Keratinocyte (primary cell): ENCODE measurements at regions not wholly inside any gene's neighbourhood (a gene's known extent, or its start where the extent isn't known, plus 50 kb on each side); places are given as distances from the start of the nearest gene placed in this dataset.

Experiments used
- DNase-seq: peaks from one replicate; pipeline ENCODE4 v3.0.0-alpha.2; 2011; ENCODE audit warnings: low read depth, missing footprints, low spot score
- FAIRE-seq: peaks from 2 replicates; lab custom pipeline; 2011; peaks lifted over from hg19 to GRCh38; lab: Jason Lieb, UNC
- H2AFZ ChIP-seq: 2 replicates; pipeline ENCODE4 v1.6.0; 2012; ENCODE audit warnings: low read length, control low read depth, inconsistent platforms; ENCODE audit not compliant: control insufficient read depth
- H3K27ac ChIP-seq: 2 replicates; pipeline ENCODE4 v1.5.1; 2011; ENCODE audit warnings: low read length; ENCODE audit not compliant: control insufficient read depth, insufficient read depth
- H3K27me3 ChIP-seq: 3 replicates; pipeline ENCODE4 v1.6.0; 2011; ENCODE audit warnings: low read length; ENCODE audit not compliant: control insufficient read depth, insufficient read depth; ENCODE audit errors: extremely low read depth
- H3K36me3 ChIP-seq, 2 experiments: 2 replicates in 1 of 2; 3 replicates in 1 of 2; pipeline ENCODE4 v1.5.1; 2011; ENCODE audit warnings: low read length in 2 of 2, mild to moderate bottlenecking in 1 of 2; ENCODE audit not compliant: control insufficient read depth in 2 of 2, insufficient read depth in 2 of 2; ENCODE audit errors: extremely low read depth in 1 of 2
- H3K4me1 ChIP-seq: 3 replicates; pipeline ENCODE4 v1.5.1; 2011; ENCODE audit warnings: low read length; ENCODE audit not compliant: control insufficient read depth, insufficient read depth; ENCODE audit errors: extremely low read depth
- H3K4me2 ChIP-seq: 3 replicates; pipeline ENCODE4 v1.6.0; 2011; ENCODE audit warnings: low read depth, low read length; ENCODE audit not compliant: control insufficient read depth, insufficient read depth; ENCODE audit errors: extremely low read depth
- H3K4me3 ChIP-seq, 3 experiments: fragments of 200-600 bp in 1 of 3; sonication (generic) in 1 of 3; 2 replicates in 2 of 3; 3 replicates in 1 of 3; pipeline ENCODE4 v1.5.1; 2011 to 2016; ENCODE audit warnings: low read length in 3 of 3, mild to moderate bottlenecking in 3 of 3, control low read depth in 2 of 3, inconsistent platforms in 1 of 3, low read depth in 1 of 3, mixed read lengths in 1 of 3, mixed run types in 1 of 3, moderate library complexity in 1 of 3; ENCODE audit not compliant: control insufficient read depth in 2 of 3, insufficient read depth in 2 of 3; ENCODE audit errors: extremely low read depth in 1 of 3
- H3K79me2 ChIP-seq: 2 replicates; pipeline ENCODE4 v1.6.0; 2012; ENCODE audit warnings: low read length; ENCODE audit not compliant: control insufficient read depth, insufficient read depth
- H3K9ac ChIP-seq: 3 replicates; pipeline ENCODE4 v1.6.0; 2011; ENCODE audit warnings: low read length; ENCODE audit not compliant: control insufficient read depth, insufficient read depth; ENCODE audit errors: extremely low read depth
- H3K9me1 ChIP-seq: 3 replicates; pipeline ENCODE4 v1.6.0; 2011; ENCODE audit warnings: low read length; ENCODE audit not compliant: control insufficient read depth, insufficient read depth; ENCODE audit errors: extremely low read depth
- H3K9me3 ChIP-seq: 2 replicates; pipeline ENCODE4 v1.5.1; 2012; ENCODE audit warnings: low read depth, low read length; ENCODE audit not compliant: control insufficient read depth
- H4K20me1 ChIP-seq: 3 replicates; pipeline ENCODE4 v1.6.0; 2011; ENCODE audit warnings: low read length; ENCODE audit not compliant: control insufficient read depth, insufficient read depth; ENCODE audit errors: extremely low read depth
- EZH2 ChIP-seq: IDR thresholded peaks from one replicate; pipeline ENCODE4 v1.6.1; 2012; ENCODE audit warnings: inconsistent platforms, mild to moderate bottlenecking, low read length, moderate library complexity
- dilution Hi-C: fragments of 300-500 bp; cut with MboI; formaldehyde crosslinking; loops from one replicate; pipeline ENCODE4 v1.7.0; 2020; ENCODE audit warnings: low sequenced_read_pairs; ENCODE audit not compliant: extremely low pct_ligation_motif_present
- TF ChIP-seq, protein P1 (sequence below), 3 experiments: IDR thresholded peaks in 1 of 3; conservative IDR thresholded peaks in 1 of 3; optimal IDR thresholded peaks in 1 of 3; 2 replicates in 2 of 3; 3 replicates in 1 of 3; pipeline versions ENCODE3 to v1.5.1; 2011; ENCODE audit warnings: low read length in 3 of 3, mild to moderate bottlenecking in 3 of 3, moderate library complexity in 2 of 3, control low read depth in 1 of 3, inconsistent platforms in 1 of 3; ENCODE audit not compliant: insufficient read depth in 2 of 3; ENCODE audit errors: extremely low read depth in 1 of 3

DNA sequence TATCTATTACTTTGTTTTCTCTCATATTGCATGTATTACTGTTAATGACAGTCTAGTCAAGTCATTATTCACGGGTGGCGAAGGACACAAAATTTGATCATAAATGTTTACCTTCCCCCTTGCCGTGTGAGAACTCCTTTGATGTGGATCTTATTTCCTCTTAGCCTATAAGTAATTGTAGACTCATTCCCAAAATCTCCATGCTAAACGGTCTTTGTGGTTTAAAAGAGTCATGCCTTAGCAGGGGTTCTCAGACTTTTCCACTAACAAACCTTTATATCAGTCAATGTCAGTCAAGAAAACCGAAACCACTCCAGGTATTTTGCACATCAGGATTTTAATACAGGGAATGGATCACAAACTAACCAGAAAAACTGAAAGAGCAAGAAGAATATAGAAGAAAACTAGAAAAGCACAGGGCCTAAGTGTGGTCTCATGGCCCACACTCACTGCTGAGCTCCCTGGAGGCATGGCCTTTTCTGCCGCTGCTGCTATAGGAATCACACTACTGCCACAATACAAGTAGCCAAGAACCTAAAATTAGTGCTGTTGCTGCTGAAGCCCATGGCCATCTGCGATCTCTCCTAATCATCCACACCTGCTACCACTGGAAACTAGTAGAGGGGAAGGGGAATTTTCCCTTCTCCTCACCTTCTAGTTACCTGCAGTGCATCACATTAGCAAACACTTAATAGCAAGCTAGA, 186.0 kb upstream of the POU3F2 start:
- DNase-seq (no peak), FAIRE-seq (no peak)
- Histone ChIP-seq H3K4me3 (no peak overlapping the region), H3K9me3 (no peaks in the 10 kb centered on the region), H3K27me3 (no peaks in the 10 kb centered on the region), H3K27ac (no peak overlapping the region), H3K4me1 (no peaks in the 10 kb centered on the region), H3K4me2 (no peak overlapping the region), H3K9ac (no peak overlapping the region), H2AFZ (no peak overlapping the region), H3K79me2 (no peaks in the 10 kb centered on the region), H3K36me3 (no peaks in the 10 kb centered on the region), H3K9me1 (no peaks in the 10 kb centered on the region), H4K20me1 (no peaks in the 10 kb centered on the region)
- no peak for TF ChIP-seq EZH2
- TF ChIP-seq, protein P1, sequence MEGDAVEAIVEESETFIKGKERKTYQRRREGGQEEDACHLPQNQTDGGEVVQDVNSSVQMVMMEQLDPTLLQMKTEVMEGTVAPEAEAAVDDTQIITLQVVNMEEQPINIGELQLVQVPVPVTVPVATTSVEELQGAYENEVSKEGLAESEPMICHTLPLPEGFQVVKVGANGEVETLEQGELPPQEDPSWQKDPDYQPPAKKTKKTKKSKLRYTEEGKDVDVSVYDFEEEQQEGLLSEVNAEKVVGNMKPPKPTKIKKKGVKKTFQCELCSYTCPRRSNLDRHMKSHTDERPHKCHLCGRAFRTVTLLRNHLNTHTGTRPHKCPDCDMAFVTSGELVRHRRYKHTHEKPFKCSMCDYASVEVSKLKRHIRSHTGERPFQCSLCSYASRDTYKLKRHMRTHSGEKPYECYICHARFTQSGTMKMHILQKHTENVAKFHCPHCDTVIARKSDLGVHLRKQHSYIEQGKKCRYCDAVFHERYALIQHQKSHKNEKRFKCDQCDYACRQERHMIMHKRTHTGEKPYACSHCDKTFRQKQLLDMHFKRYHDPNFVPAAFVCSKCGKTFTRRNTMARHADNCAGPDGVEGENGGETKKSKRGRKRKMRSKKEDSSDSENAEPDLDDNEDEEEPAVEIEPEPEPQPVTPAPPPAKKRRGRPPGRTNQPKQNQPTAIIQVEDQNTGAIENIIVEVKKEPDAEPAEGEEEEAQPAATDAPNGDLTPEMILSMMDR (optimal IDR thresholded peaks at IDR 0.05 in 1 of 3, IDR thresholded peaks at IDR 0.05 in 1 of 3, conservative IDR thresholded peaks at IDR 0.05 in 1 of 3; ENCODE audit: extremely low read depth in 1 of 3, insufficient read depth in 2 of 3, low read length in 3 of 3), result no peak
- dilution Hi-C loops, result no loop called here

DNA sequence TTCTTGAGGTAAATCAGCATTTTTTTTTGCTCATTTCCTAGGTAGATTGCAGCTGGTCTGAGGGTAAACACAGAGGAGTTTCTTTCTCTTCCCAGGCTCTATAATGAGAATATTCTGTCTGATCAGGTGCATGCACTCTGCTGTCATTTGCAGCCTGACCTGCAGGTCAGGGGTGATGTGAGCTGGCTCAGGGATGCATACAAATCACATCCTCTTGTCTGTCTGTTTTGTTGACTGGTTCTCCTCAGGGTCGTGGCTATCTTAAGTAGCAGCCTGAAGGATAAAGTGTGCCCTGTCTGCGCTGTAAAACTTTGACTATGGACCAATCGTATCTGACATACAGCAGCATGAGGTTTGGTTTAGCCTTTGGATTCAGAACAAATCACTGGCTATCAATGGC, 183.4 kb upstream of the POU3F2 start:
- Histone ChIP-seq H3K9me3 (no peaks in the 10 kb centered on the region), H4K20me1 (no peaks in the 10 kb centered on the region), H3K36me3 (no peaks in the 10 kb centered on the region), H3K4me1 (no peaks in the 10 kb centered on the region), H3K9ac (no peak overlapping the region), H3K9me1 (no peaks in the 10 kb centered on the region), H3K4me2 (no peak overlapping the region), H3K27me3 (no peaks in the 10 kb centered on the region), H2AFZ (no peak overlapping the region), H3K27ac (no peak overlapping the region), H3K79me2 (no peaks in the 10 kb centered on the region), H3K4me3 (no peak overlapping the region)
- TF ChIP-seq EZH2, result no peak
- TF ChIP-seq, protein P1 (optimal IDR thresholded peaks at IDR 0.05 in 1 of 3, IDR thresholded peaks at IDR 0.05 in 1 of 3, conservative IDR thresholded peaks at IDR 0.05 in 1 of 3; ENCODE audit: extremely low read depth in 1 of 3, insufficient read depth in 2 of 3, low read length in 3 of 3), result no peak
- dilution Hi-C loops, result no loop called here
- DNase-seq (no peak), FAIRE-seq (no peak)
